ENCODE measurements at regions not wholly inside any gene's neighbourhood (a gene's known extent, or its start where the extent isn't known, plus 50 kb on each side); places are given as distances from the start of the nearest gene placed in this dataset.

GRCh38 chr3:34382859-34383258 is 584.4 kb downstream of the PDCD6IP start:
- TF ChIP-seq, protein P1, sequence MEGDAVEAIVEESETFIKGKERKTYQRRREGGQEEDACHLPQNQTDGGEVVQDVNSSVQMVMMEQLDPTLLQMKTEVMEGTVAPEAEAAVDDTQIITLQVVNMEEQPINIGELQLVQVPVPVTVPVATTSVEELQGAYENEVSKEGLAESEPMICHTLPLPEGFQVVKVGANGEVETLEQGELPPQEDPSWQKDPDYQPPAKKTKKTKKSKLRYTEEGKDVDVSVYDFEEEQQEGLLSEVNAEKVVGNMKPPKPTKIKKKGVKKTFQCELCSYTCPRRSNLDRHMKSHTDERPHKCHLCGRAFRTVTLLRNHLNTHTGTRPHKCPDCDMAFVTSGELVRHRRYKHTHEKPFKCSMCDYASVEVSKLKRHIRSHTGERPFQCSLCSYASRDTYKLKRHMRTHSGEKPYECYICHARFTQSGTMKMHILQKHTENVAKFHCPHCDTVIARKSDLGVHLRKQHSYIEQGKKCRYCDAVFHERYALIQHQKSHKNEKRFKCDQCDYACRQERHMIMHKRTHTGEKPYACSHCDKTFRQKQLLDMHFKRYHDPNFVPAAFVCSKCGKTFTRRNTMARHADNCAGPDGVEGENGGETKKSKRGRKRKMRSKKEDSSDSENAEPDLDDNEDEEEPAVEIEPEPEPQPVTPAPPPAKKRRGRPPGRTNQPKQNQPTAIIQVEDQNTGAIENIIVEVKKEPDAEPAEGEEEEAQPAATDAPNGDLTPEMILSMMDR (IDR thresholded peaks at IDR 0.05; ENCODE audit: insufficient read depth, low read length), result no peak
- no peak for TF ChIP-seq POLR2AphosphoS5 (IDR thresholded peaks at IDR 0.05; ENCODE audit: low read depth)

Measured in HL-60 (cell line).